HG03442 (cell line): ENCODE measurements at regions not wholly inside any gene's neighbourhood (a gene's known extent, or its start where the extent isn't known, plus 50 kb on each side); places are given as distances from the start of the nearest gene placed in this dataset.
A peak's percentile ranks its signal among the peaks of the same experiment; 100 is the strongest.
"Not testable (repeated sequence)": the region's sequence is repeated elsewhere in the genome, so short reads cannot be mapped to it uniquely, and the experiment has no call there.

Source experiments
- ATAC-seq: cut with Tn5 transposase; IDR thresholded peaks from one replicate; pipeline ENCODE4 v1.9.1; 2021; ENCODE audit warnings: mild to moderate bottlenecking, moderate library complexity; ENCODE audit not compliant: unreplicated experiment

DNA sequence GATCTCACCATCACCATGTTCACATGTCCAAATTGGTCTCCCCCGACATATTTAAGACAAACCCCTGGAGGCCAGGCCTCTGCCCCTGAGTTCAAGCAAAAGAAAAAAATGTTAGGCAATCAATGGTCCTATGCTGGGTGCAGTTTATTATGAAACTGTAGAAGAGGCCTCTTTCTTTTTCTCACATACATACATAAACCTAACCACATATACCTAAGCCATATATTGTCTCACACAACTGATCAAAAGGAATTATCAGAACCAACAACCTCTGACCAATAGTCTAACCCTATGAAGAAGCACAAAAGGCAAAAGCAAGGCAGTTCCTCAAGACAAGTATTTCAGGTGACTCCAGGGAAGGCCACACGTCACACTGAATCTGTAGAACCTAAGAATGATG lies 49.9 kb downstream of the ILRUN start:
- no peak for ATAC-seq

- no peak for ATAC-seq
Observed at GRCh38 chr6:34645627-34646026, 50.9 kb downstream of the ILRUN start.

DNA sequence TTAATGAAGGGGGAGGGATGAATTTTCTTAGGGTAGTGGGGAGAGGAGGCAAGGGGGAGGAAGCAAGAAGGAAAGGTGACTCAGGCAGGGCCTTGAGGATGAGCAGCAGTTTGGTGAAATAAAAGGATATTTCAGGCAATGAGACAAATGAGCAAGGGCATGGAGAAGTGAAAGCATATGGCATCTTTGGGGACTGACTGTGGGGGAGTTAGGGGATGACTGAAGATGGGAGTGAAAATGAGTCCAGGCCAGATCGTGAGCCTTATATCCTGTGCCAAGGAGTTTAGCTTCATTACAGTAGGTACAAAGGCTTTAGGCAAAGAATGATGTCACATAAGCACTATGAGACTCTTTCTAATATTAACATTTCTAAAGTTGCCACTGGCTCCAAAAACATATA lies 51.9 kb downstream of the ILRUN start:
- ATAC-seq = no peak

DNA sequence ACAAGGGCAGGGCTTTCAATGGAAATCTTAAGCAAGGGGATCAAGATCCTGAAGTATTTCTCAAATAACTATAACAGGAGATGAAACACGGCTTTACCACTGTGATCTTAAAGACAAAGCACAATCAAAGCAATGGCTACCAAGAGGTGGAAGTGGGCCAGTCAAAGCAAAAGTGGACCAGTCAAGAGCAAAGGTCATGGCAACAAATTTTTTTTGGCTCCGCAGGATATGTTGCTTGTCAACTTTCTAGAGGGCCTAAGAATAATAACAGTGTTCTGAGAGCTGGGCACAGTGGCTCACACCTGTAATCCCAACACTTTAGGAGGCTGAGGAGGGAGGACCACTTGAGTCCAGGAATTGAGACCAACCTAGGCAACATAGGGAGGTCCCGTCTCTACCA lies 54.1 kb downstream of the ILRUN start:
- ATAC-seq = no peak

GRCh38 chr6:34640074-34640849 lies 56.3 kb downstream of the ILRUN start:
- ATAC-seq = not testable (repeated sequence)

GRCh38 chr6:34638834-34639736 lies 57.5 kb downstream of the ILRUN start:
- ATAC-seq = peak; percentile 62

- ATAC-seq = no peak
Observed at GRCh38 chr6:34633785-34634184, 62.8 kb downstream of the ILRUN start.

DNA sequence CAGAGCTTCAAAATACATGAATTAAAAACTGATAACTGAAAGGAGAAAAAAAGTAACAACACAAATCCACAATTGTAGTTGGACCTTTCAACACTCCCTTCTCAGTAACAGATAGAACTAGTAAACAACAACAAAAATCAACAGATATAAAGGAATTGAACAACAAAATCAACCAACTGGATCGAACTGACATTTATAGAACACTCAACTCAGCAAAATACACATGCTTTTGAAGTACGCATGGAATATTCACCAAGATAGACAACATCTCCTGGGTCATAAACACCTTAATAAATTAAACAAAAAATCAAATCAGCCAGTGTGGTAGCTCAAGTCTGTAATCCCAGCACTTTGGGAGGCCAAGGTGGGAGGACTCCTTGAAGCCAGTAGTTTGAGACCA lies 63.3 kb downstream of the ILRUN start:
- no peak for ATAC-seq

- ATAC-seq = no peak
Observed at GRCh38 chr6:34630040-34630439, 66.5 kb downstream of the ILRUN start.

DNA sequence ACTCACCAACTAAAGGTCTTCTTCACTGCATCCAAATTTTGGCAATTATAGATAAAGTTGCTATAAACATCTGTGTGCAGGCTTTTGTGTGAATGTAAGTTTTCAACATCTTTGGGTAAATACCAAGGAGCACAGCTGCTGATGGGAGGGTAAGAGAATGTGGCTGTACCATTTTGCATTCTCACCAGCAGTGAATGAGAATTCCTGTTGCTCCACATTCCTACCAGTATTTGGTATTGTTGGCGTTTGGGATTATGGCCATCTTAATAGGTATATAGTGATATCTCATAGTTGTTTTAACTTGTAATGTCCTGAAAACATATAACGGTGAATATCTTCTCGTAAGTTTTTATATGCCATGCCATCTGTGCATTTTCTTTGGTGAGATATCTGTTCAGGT lies 69.3 kb downstream of the ILRUN start:
- ATAC-seq = no peak

- ATAC-seq = no peak
Observed at GRCh38 chr6:34618430-34619182, 62.5 kb upstream of the SPDEF start.

DNA sequence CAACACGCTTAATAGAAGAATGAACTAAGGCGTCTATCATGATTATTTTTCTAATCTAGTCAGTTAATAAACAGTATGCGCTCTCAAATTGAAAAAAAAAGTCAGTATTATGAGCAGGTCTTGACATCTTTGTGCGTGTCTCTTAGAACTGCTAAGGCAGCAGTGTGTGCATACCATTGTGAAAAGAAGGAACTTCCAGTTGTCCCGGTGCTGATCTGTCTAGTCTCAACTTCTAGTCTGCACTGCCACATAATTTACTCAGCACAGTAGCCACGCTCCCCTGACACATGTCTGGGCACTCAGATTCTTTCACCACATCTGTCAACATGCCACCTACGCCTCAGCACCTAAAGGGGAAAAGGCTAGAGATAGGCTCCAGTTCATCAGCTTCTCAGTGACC lies 61.1 kb upstream of the SPDEF start:
- ATAC-seq = no peak

GRCh38 chr6:34616227-34616585 lies 60.1 kb upstream of the SPDEF start:
- no peak for ATAC-seq

DNA sequence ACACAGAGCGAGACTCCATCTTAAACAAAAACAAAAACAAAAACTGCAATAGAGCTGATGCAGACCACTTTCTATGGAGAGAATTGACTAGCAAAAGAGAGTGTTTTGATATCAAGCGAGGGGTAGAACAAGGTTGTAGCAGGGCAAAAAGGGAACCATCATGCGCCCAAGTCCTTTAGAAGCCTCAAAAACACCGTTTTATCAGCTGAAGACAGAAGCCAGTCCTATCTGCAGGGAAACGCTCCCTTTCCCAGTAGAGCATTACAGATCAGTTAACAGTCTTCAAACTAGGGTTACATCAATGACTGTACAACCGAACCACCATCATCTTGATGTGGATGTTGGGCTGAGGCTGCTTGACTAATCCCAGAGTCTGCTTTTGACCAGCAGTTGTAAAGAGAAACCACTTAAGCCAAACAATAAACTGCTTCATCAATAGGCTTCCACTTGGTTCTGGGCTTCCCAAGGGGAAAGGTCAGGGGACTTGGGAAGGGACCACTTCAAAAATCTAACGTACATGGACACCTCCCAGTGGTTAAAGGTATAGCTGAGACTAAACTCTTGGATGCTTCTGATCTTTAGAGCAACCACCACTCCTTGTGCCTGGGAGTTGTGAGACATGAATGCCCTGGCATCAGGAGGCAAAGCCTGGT lies 59.6 kb upstream of the SPDEF start:
- no peak for ATAC-seq

- ATAC-seq = no peak
Observed at GRCh38 chr6:34610819-34611477, 54.8 kb upstream of the SPDEF start.

DNA sequence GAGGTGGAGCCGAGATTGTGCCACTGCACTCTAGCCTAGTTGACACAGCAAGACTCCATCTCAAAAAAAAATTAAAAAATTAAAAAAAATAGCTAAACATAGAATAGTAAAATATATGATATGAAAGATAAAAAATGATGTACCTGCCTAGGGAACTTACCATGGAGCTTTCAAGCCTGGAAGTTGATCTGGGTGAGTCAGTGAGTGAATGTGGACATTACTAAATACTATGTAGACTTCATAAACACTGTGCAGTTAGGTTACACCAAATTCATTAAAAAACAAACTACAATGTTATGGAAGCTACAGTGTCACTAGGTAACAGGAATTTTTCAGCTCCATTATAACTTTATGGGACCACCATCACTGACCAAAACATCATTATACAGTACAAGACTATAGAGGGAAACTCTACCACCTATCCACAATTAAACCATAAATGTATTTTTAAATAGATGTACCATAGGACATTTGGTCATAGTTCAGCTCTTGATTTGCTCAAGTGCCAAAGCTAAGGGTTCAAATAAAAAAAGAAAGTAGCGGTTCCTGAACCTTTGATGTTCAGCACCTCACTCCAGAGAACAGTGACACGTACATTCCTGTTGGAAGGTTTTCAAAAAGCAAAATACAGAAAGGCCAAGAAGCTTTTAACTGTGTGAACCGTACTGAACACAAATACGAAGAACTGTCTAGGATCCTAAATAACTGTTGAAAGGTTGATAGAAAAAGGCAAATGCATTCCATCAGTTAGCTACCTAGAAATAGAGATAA lies 52.4 kb upstream of the SPDEF start:
- no peak for ATAC-seq

DNA sequence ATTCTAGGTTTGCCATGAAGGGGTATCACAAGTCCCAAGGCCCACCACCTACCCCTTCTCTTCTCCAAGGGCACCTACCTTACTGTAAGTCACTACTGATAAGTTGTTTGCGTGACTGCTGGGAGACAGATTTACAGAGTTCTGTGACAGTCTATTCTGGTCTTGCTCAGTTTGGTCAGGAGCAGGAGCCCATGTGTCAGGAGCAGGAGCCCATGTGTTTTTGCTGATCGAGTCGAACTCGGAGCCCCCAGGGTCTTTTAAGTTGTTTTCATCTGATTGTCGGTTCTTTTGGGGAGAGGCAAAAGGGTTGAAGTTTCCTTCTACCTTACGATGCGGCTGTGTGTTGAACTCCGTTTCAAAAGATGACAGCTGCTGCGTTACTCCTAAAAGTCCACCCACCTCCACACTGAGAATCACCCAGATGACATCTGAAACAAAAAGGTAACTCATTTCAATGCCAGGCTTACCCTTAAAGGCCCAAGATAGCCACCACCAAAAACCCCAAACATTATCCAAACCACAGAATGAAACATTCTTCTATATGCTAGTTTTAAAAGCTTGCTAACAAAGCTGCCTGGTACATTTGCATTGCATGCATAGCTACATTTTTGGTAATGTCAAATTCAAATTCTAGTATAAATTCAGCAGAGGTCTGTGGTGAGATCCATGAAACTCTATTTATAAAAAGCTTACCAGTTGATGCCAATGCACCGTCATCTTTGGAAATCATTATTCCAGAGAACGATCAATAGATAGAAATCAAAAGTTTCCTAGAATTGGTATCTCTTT lies 50.5 kb upstream of the SPDEF start:
- no peak for ATAC-seq
